ENCODE measurements at regions not wholly inside any gene's neighbourhood (a gene's known extent, or its start where the extent isn't known, plus 50 kb on each side); places are given as distances from the start of the nearest gene placed in this dataset.

- DNase-seq, result no peak
These were observed 51.4 kb upstream of the NPVF start for GRCh38 chr7:25279705-25280104.

- no peak for DNase-seq
These were observed 51.9 kb upstream of the NPVF start for GRCh38 chr7:25280181-25280580.

- no peak for DNase-seq
These were observed 53.9 kb upstream of the NPVF start for GRCh38 chr7:25282194-25282593.

GRCh38 chr7:25286756-25287155 is 58.5 kb upstream of the NPVF start:
- DNase-seq, result no peak

- no peak for DNase-seq
These were observed 59.0 kb upstream of the NPVF start for GRCh38 chr7:25287291-25287690.

- no peak for DNase-seq
These were observed 60.4 kb upstream of the NPVF start for GRCh38 chr7:25288556-25289307.

- no peak for DNase-seq
These were observed 61.2 kb upstream of the NPVF start for GRCh38 chr7:25289518-25289917.

GRCh38 chr7:25294624-25295023 is 66.3 kb upstream of the NPVF start:
- DNase-seq, result no peak

GRCh38 chr7:25295387-25295786 is 67.1 kb upstream of the NPVF start:
- DNase-seq, result no peak

GRCh38 chr7:25296086-25296485 is 67.8 kb upstream of the NPVF start:
- DNase-seq, result no peak

GRCh38 chr7:25297278-25297677 is 69.0 kb upstream of the NPVF start:
- no peak for DNase-seq

- DNase-seq, result peak; percentile 37 to 43
These were observed 75.2 kb upstream of the NPVF start for GRCh38 chr7:25303281-25304181.

GRCh38 chr7:25304691-25305090 is 76.4 kb upstream of the NPVF start:
- DNase-seq, result no peak

- DNase-seq, result no peak
These were observed 77.5 kb upstream of the NPVF start for GRCh38 chr7:25305831-25306230.

GRCh38 chr7:25307624-25308023 is 79.3 kb upstream of the NPVF start:
- DNase-seq, result no peak

GRCh38 chr7:25308246-25308645 is 80.0 kb upstream of the NPVF start:
- no peak for DNase-seq

GRCh38 chr7:25308906-25309705 is 80.8 kb upstream of the NPVF start:
- DNase-seq, result no peak

- no peak for DNase-seq
These were observed 82.6 kb upstream of the NPVF start for GRCh38 chr7:25310896-25311295.

GRCh38 chr7:25311346-25311745 is 83.1 kb upstream of the NPVF start:
- DNase-seq, result no peak

GRCh38 chr7:25312968-25313367 is 84.7 kb upstream of the NPVF start:
- DNase-seq, result no peak

GRCh38 chr7:25313526-25313925 is 85.2 kb upstream of the NPVF start:
- DNase-seq, result no peak

- DNase-seq, result no peak
These were observed 85.9 kb upstream of the NPVF start for GRCh38 chr7:25314094-25314730.
